Urinary bladder (tissue), 3 donors: ENCODE measurements at regions not wholly inside any gene's neighbourhood (a gene's known extent, or its start where the extent isn't known, plus 50 kb on each side); places are given as distances from the start of the nearest gene placed in this dataset.

Experiments
- DNase-seq: peaks from one replicate; pipeline ENCODE4 v3.0.0-alpha.2; 2015; ENCODE audit errors: extremely low spot score
- H3K27ac ChIP-seq: one replicate; pipeline ENCODE4 v1.5.1; 2013; ENCODE audit warnings: low read depth, mild to moderate bottlenecking, moderate library complexity
- H3K36me3 ChIP-seq: one replicate; pipeline ENCODE4 v1.6.1; 2013; ENCODE audit warnings: mild to moderate bottlenecking, moderate library complexity; ENCODE audit not compliant: insufficient read depth
- H3K4me1 ChIP-seq: one replicate; pipeline ENCODE4 v1.6.1; 2013; ENCODE audit warnings: mild to moderate bottlenecking, moderate library complexity; ENCODE audit not compliant: insufficient read depth
- H3K4me3 ChIP-seq: one replicate; pipeline ENCODE4 v1.5.1; 2013; ENCODE audit warnings: low read depth, low read length
- WGBS: extraction: QIAGEN DNeasy Blood & Tissue Kit; methylation state at CpG from one replicate; pipeline ENCODE4 v1.1.7; 2013; 5-methylcytosine and 5-hydroxymethylcytosine counted together
- donor health status: healthy with polysubstance abuse.
- donor health status: healthy.

DNA sequence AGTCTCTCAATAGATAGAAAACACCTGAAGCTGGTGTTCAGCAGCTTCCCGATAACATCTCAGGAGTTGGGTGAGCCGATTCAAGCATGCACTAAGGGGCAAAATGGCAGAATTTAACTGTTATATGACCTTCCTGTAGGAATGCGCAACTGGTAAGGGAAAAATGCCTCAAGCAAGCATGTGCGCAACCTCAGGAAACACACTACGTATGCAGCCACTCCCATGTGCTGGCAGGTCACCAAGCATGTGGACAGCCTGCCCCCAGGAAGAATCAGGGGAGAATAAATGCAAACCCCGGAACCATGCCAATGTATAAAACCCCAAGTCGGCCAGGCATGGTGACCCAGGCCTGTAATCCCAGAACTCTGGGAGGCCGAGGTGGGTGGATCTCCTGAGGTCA is 645.6 kb downstream of the NYAP2 start:
- no peak overlapping the region for H3K4me3 ChIP-seq
- H3K27ac ChIP-seq: no peak overlapping the region
- WGBS: 94% methylated on average over 8 of the region's 8 CpGs
- no peaks in the 10 kb centered on the region for H3K4me1 ChIP-seq
- DNase-seq: no peak
- H3K36me3 ChIP-seq: no peaks in the 10 kb centered on the region

GRCh38 chr2:226040344-226040900 is 640.9 kb downstream of the NYAP2 start:
- Histone ChIP-seq H3K36me3 (no peaks in the 10 kb centered on the region), H3K27ac (no peak overlapping the region), H3K4me1 (no peaks in the 10 kb centered on the region), H3K4me3 (no peak overlapping the region)
- 92% methylated on average over 2 of the region's 2 CpGs for WGBS
- no peak for DNase-seq

DNA sequence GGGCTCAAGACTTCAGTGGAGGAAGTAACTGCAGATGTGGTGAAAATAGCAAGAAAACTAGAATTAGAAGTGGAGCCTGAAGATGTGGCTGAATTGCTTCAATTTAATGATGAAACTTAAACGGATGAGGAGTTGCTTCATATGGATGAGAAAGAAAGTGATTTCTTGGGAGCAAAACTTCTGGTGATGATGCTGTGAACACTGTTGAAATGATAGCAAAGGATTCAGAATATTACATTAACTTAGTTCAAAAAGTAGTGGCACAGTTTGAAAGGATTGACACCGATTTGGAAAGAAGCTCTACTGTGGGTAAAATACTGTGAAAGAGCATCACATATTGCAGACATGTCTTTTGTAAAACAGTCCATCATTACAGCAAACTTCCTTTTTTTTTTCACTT is 638.0 kb downstream of the NYAP2 start:
- DNase-seq: no peak
- H3K36me3 ChIP-seq: no peaks in the 10 kb centered on the region
- H3K27ac ChIP-seq: no peak overlapping the region
- H3K4me3 ChIP-seq: no peak overlapping the region
- 93% methylated on average over 2 of the region's 2 CpGs for WGBS
- no peaks in the 10 kb centered on the region for H3K4me1 ChIP-seq

- 14% methylated on average over 6 of the region's 6 CpGs for WGBS
- DNase-seq: peak; percentile 37
These were observed 632.4 kb downstream of the NYAP2 start for GRCh38 chr2:226031647-226032501.

DNA sequence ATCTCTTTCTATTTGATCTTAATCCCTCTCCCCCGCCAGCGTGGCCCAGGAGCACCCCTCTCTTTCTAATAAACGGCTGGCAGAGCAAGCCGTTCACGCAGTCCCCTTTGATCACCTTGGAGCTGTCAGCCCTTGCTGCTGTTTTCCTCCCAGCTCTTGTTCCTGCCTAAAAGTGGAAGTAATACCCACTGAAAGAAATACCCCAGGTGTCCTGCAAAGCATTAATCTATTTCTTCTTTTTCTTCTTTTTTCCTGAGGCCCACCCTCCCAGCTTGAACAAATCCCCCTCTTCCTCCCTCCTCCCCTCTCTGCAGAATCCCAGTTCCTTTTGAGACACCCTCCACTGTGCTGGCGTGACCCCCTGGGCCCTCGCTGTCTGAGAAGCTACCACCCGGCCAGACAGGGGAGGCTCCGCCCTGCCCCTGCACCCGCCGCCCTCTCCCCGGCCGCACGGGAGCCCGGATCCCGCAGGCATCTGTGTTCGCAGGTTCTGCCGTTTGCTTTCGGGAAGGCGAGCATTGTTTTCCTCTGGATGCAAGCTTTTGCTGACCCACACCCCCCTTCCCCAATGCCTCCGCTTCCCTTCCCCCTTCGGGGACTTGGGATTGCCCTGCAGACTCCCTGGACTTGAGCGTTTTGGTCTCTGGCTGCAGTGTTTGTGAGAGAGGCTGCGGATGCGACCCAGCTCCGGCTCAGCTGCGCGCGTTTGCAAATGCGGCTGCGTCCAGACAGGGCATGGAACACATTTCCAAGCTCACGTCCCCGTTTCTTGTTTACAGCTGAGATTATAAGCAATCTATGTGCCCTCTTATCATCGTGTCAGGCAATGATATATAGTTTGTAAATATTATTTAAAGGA is 631.5 kb downstream of the NYAP2 start:
- H3K36me3 ChIP-seq: no peaks in the 10 kb centered on the region
- peak; percentile 70 for DNase-seq
- H3K27ac ChIP-seq: no peak overlapping the region
- WGBS: 1% methylated on average over 34 of the region's 34 CpGs
- peak overlapping the region; percentile 37 for H3K4me3 ChIP-seq
- peaks cover 2% of the 10 kb centered on the region for H3K4me1 ChIP-seq

More at GRCh38 chr2:226031647-226032501, 632.4 kb downstream of the NYAP2 start:
- H3K36me3 ChIP-seq: no peaks in the 10 kb centered on the region
- peaks cover 2% of the 10 kb centered on the region for H3K4me1 ChIP-seq
- no peak overlapping the region for H3K27ac ChIP-seq
- H3K4me3 ChIP-seq: peak overlapping the region; percentile 37

DNA sequence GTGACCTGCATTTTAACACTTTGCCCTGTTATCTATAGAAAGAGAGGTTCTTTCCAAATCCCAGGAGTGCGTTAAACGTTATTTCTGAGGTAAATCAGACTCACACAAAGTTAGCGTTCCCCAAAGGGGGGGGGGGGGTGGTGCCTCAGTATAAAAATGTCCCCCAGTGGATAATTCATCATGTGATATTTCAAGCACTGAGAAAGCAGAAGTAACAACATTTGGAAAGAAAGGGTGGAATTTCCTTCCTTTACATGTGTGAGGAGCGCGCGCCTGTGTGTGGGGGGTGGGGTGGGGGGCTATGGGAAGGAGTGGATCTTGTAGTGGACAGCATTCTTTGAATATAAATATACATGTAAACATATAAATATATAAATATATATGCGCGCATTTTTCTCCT is 630.9 kb downstream of the NYAP2 start:
- no peaks in the 10 kb centered on the region for H3K36me3 ChIP-seq
- no peak for DNase-seq
- no peak overlapping the region for H3K27ac ChIP-seq
- H3K4me1 ChIP-seq: peaks cover 2% of the 10 kb centered on the region
- 36% methylated on average over 8 of the region's 8 CpGs for WGBS
- peak overlapping the region; percentile 37 for H3K4me3 ChIP-seq

DNA sequence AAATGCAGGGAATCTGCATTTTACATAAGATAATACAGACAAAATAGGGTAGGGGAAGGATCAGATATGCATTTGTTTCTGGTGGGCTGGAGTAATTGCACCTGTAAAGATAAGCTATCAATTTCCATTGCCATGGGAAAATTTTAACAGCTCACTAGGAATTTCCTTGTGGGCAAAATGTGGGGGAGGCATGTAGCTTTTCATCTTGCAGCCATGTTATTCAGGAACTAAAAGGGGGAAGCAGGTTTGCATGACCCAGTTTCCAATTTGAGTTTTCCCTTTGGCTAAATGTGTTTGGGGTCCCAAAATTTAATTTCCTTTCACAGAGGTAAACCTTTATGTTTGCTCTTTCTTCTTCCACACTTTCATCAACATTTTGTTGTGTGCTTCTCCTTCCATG is 624.4 kb downstream of the NYAP2 start:
- DNase-seq: no peak
- H3K36me3 ChIP-seq: no peaks in the 10 kb centered on the region
- H3K27ac ChIP-seq: no peak overlapping the region
- H3K4me3 ChIP-seq: no peak overlapping the region
- H3K4me1 ChIP-seq: no peaks in the 10 kb centered on the region

GRCh38 chr2:226023383-226023782 is 623.9 kb downstream of the NYAP2 start:
- Histone ChIP-seq H3K27ac (no peak overlapping the region), H3K4me1 (no peaks in the 10 kb centered on the region), H3K4me3 (no peak overlapping the region), H3K36me3 (no peaks in the 10 kb centered on the region)
- DNase-seq: no peak
- 64% methylated on average over 5 of the region's 5 CpGs for WGBS

DNA sequence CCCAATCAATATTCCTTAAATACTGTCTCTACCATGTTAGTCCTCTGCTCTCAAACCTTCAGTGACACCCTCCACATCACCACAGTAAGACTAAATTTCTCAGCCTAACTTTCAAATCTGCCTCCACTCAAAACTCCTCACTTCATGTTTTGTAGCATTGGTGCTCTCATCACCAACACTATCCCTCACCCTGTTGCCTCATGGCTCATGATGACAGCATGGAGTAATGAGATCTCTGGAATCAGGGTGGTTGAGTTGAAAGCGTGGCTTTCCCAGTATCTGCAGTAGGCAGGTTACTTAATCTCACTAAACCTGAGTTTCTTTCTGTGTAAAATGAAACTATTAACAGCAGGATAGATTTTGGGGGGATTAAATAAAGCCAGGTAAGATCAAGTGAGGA is 621.4 kb downstream of the NYAP2 start:
- H3K4me3 ChIP-seq: no peak overlapping the region
- no peak for DNase-seq
- no peaks in the 10 kb centered on the region for H3K36me3 ChIP-seq
- H3K27ac ChIP-seq: no peak overlapping the region
- 92% methylated on average over 1 of the region's 1 CpG for WGBS
- no peaks in the 10 kb centered on the region for H3K4me1 ChIP-seq

DNA sequence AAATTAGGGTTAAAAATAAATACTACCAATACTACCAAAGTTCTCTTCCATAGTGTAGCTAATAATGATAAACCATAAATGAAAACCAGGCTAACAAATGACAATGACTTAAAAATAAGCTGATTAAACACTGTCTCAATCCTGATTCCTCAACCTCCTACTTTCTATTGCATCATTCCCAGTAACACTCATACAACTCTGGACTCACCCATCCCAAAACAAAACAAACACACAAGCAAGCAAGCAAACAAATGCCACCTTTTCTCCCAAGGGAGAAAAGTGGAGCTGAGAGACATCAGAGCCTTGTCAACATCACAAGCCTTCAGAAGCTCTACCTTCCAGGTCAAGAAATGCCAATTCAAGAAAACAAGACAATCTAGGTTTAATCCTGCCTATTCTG is 620.7 kb downstream of the NYAP2 start:
- H3K27ac ChIP-seq: no peak overlapping the region
- no peaks in the 10 kb centered on the region for H3K36me3 ChIP-seq
- H3K4me1 ChIP-seq: no peaks in the 10 kb centered on the region
- no peak for DNase-seq
- H3K4me3 ChIP-seq: no peak overlapping the region

DNA sequence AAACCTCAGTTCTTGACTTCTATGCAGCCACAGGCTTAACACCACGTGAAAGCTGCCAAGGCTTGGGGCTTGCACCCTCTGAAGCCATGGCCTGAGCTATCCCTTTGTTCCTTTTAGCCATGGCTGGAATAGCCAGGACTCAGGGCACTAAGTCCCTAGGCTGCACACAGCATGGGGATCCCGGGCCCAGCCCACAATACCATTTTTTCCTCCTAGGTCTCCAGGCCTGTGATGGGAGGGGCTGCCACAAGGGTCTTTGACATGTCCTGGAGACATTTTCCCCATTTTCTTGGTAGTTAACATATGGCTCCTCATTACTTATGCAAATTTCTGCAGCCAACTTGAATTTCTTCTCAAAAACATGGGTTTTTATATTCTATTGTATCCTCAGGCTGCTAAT is 619.1 kb downstream of the NYAP2 start:
- Histone ChIP-seq H3K27ac (no peak overlapping the region), H3K4me3 (no peak overlapping the region), H3K4me1 (no peaks in the 10 kb centered on the region), H3K36me3 (no peaks in the 10 kb centered on the region)
- 83% methylated on average over 2 of the region's 2 CpGs for WGBS
- no peak for DNase-seq

DNA sequence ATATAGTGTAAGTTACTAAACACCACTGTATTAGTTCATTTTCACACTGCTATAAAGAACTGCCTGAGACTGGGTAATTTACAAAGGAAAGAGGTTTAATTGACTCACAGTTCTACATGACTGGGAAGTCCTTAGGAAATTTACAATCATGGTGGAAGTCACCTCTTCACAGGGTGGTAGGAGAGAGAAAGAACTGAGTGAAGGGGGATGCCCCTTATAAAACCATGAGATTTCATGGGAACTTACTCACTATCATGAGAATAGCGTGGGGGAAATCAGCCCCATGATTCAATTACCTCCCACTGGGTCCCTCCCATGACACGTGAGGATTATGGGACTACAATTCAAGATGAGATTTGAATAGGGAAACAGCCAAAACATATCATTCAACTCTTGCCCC is 618.0 kb downstream of the NYAP2 start:
- Histone ChIP-seq H3K4me3 (no peak overlapping the region), H3K27ac (no peak overlapping the region), H3K4me1 (no peaks in the 10 kb centered on the region), H3K36me3 (no peaks in the 10 kb centered on the region)
- no peak for DNase-seq
- WGBS: 94% methylated on average over 2 of the region's 2 CpGs

DNA sequence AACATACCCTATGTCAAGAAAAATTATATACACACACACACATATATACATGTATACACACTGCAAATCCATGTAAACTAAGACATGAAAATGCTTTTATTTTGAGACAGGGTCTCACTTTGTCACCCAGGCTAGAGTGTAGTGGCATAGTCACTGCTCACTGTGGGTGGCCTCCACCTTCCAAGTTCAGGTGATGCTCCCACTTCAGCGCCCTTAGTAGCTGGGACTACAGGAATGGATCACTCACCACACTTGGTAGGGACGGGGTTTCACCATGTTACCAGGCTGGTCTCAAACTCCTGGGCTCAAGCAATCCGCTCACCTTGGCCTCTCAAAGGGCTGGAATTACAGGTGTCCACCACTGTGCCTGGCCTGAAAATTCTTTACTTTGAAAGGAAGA is 617.6 kb downstream of the NYAP2 start:
- Histone ChIP-seq H3K27ac (no peak overlapping the region), H3K4me3 (no peak overlapping the region), H3K4me1 (no peaks in the 10 kb centered on the region), H3K36me3 (no peaks in the 10 kb centered on the region)
- WGBS: 98% methylated on average over 3 of the region's 3 CpGs
- DNase-seq: no peak
